ENCODE measurements at regions not wholly inside any gene's neighbourhood (a gene's known extent, or its start where the extent isn't known, plus 50 kb on each side); places are given as distances from the start of the nearest gene placed in this dataset.

DNA sequence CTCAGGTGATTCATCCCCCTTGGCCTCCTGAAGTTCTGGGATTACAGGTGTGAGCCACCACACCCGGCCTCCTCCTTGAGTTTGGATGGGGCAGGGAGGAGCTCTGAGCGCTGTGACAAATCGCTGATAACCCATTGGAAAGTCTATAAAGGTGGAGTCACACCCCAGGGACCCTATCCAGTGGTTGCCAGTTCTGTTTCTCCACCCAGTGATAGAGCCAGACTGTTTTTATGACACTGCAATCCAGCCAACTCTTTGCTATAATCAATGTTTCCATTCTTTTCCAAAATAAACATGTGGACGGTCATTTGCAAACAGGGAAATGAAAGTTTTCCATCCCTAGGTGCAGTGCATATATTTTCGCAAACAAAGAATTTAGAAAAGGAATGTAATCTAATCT, 142.0 kb upstream of the PELI2 start:
- TF ChIP-seq, protein P1, sequence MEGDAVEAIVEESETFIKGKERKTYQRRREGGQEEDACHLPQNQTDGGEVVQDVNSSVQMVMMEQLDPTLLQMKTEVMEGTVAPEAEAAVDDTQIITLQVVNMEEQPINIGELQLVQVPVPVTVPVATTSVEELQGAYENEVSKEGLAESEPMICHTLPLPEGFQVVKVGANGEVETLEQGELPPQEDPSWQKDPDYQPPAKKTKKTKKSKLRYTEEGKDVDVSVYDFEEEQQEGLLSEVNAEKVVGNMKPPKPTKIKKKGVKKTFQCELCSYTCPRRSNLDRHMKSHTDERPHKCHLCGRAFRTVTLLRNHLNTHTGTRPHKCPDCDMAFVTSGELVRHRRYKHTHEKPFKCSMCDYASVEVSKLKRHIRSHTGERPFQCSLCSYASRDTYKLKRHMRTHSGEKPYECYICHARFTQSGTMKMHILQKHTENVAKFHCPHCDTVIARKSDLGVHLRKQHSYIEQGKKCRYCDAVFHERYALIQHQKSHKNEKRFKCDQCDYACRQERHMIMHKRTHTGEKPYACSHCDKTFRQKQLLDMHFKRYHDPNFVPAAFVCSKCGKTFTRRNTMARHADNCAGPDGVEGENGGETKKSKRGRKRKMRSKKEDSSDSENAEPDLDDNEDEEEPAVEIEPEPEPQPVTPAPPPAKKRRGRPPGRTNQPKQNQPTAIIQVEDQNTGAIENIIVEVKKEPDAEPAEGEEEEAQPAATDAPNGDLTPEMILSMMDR (IDR thresholded peaks at IDR 0.05): no peak
- TF ChIP-seq POLR2A (IDR thresholded peaks at IDR 0.05): no peak
